IMR-90 (cell line): ENCODE measurements at regions not wholly inside any gene's neighbourhood (a gene's known extent, or its start where the extent isn't known, plus 50 kb on each side); places are given as distances from the start of the nearest gene placed in this dataset.

Source experiments
- ATAC-seq: fragments of 200-7000 bp; cut with Tn5 transposase; 2 replicates; pipeline ENCODE4 v1.9.1; 2020; ENCODE audit warnings: low read depth, mild to moderate bottlenecking, moderate library complexity
- BruUV-seq: library from RNA; stranded (reverse); fragments of 400-500 nt; replicated peaks from 2 replicates; lab custom pipeline; 2021; lab: Mats Ljungman, UMichigan
- CTCF ChIA-PET: fragments of 300-600 bp; formaldehyde crosslinking; extraction: SDS; loops from one replicate; lab custom pipeline; 2021; ENCODE audit warnings: antibody characterized with exemption; lab: Yijun Ruan, JAX
- POLR2A ChIA-PET: fragments of 300-600 bp; sonication (Branson Sonifier 250); formaldehyde crosslinking; loops from one replicate; lab custom pipeline; 2022; ENCODE audit warnings: antibody characterized with exemption; ENCODE audit not compliant: unreplicated experiment; lab: Charles Lee
- DNase-seq: peaks from one replicate; pipeline ENCODE4 v3.0.0; 2013
- H2AFZ ChIP-seq: replicated peaks from 2 replicates; pipeline ENCODE3; 2013; ENCODE audit warnings: low read length, mild to moderate bottlenecking; ENCODE audit not compliant: poor library complexity
- H2AK5ac ChIP-seq: 2 replicates; pipeline ENCODE4 v1.6.1; 2013; ENCODE audit warnings: low read depth, low read length, inconsistent platforms
- H2AK9ac ChIP-seq: replicated peaks from 2 replicates; pipeline ENCODE3; 2013; ENCODE audit warnings: mild to moderate bottlenecking, low read depth, low read length, moderate library complexity; ENCODE audit not compliant: poor library complexity
- H2BK120ac ChIP-seq: 2 replicates; pipeline ENCODE4 v1.6.1; 2013; ENCODE audit warnings: low read depth, low read length, inconsistent platforms
- H2BK15ac ChIP-seq: 3 replicates; pipeline ENCODE4 v1.6.1; 2013; ENCODE audit warnings: low read depth, low read length, inconsistent platforms
- H2BK20ac ChIP-seq: 2 replicates; pipeline ENCODE4 v1.6.1; 2013; ENCODE audit warnings: low read depth, mild to moderate bottlenecking, inconsistent platforms, low read length, moderate library complexity
- H2BK5ac ChIP-seq: 2 replicates; pipeline ENCODE4 v1.6.1; 2013; ENCODE audit warnings: mild to moderate bottlenecking, low read depth, low read length, inconsistent platforms; ENCODE audit not compliant: poor library complexity, severe bottlenecking
- H3K14ac ChIP-seq: replicated peaks from 2 replicates; pipeline ENCODE4 v1.6.1; 2013; ENCODE audit warnings: low read depth, low read length, inconsistent platforms
- H3K18ac ChIP-seq: 2 replicates; pipeline ENCODE4 v1.6.1; 2013; ENCODE audit warnings: low read depth, low read length, control low read depth
- H3K23ac ChIP-seq: 2 replicates; pipeline ENCODE4 v1.6.1; 2013; ENCODE audit warnings: low read depth, low read length, inconsistent platforms
- H3K27ac ChIP-seq: 2 replicates; pipeline ENCODE4 v1.5.1; 2013; ENCODE audit warnings: mild to moderate bottlenecking, control low read depth, low read length; ENCODE audit not compliant: insufficient read depth
- H3K27me3 ChIP-seq: 2 replicates; pipeline ENCODE4 v1.6.1; 2013; ENCODE audit warnings: low read length; ENCODE audit not compliant: control insufficient read depth, insufficient read depth
- H3K36me3 ChIP-seq: 2 replicates; pipeline ENCODE4 v1.6.1; 2013; ENCODE audit warnings: low read length, mixed read lengths; ENCODE audit not compliant: control insufficient read depth, insufficient read depth
- H3K4ac ChIP-seq: 2 replicates; pipeline ENCODE4 v1.6.1; 2013; ENCODE audit warnings: low read depth, low read length, inconsistent platforms
- H3K4me1 ChIP-seq: 2 replicates; pipeline ENCODE4 v1.6.1; 2013; ENCODE audit warnings: low read length, mixed read lengths; ENCODE audit not compliant: control insufficient read depth, insufficient read depth
- H3K4me2 ChIP-seq: 2 replicates; pipeline ENCODE4 v1.6.1; 2013; ENCODE audit warnings: low read depth, mild to moderate bottlenecking, control low read depth, low read length, moderate library complexity
- H3K4me3 ChIP-seq: 2 replicates; pipeline ENCODE4 v1.5.1; 2013; ENCODE audit warnings: low read depth, mild to moderate bottlenecking, control low read depth, low read length, moderate library complexity; ENCODE audit not compliant: insufficient read depth
- H3K56ac ChIP-seq: 2 replicates; pipeline ENCODE4 v1.6.1; 2013; ENCODE audit warnings: low read length, inconsistent platforms; ENCODE audit not compliant: insufficient read depth; ENCODE audit errors: extremely low read depth
- H3K79me1 ChIP-seq, 2 experiments: 2 replicates each; pipeline ENCODE4 v1.6.1; 2013; ENCODE audit warnings: low read length in 2 of 2, inconsistent platforms in 1 of 2, low read depth in 1 of 2
- H3K9ac ChIP-seq: 2 replicates; pipeline ENCODE4 v1.6.1; 2013; ENCODE audit warnings: low read depth, low read length, control low read depth
- H3K9me1 ChIP-seq: 2 replicates; pipeline ENCODE4 v1.6.1; 2013; ENCODE audit warnings: low read length, inconsistent platforms; ENCODE audit not compliant: insufficient read depth
- H3K9me3 ChIP-seq: 2 replicates; pipeline ENCODE4 v1.6.1; 2013; ENCODE audit warnings: low read length; ENCODE audit not compliant: control insufficient read depth, insufficient read depth
- H4K20me1 ChIP-seq: 2 replicates; pipeline ENCODE4 v1.6.1; 2013; ENCODE audit warnings: low read length, inconsistent platforms; ENCODE audit not compliant: insufficient read depth
- H4K5ac ChIP-seq: 2 replicates; pipeline ENCODE4 v1.6.1; 2013; ENCODE audit warnings: mild to moderate bottlenecking, low read depth, low read length, control low read depth
- H4K8ac ChIP-seq, 2 experiments: 2 replicates each; pipeline ENCODE4 v1.6.1; 2013; ENCODE audit warnings: low read depth in 2 of 2, low read length in 2 of 2, control low read depth in 1 of 2, inconsistent platforms in 1 of 2
- H4K91ac ChIP-seq: 2 replicates; pipeline ENCODE4 v1.6.1; 2013; ENCODE audit warnings: low read depth, low read length, inconsistent platforms; ENCODE audit not compliant: insufficient read depth
- MAFK ChIP-seq: IDR thresholded peaks from 2 replicates; pipeline ENCODE4 v1.6.1; 2012; ENCODE audit warnings: low read depth, low read length, improper control_type of control experiment
- WGBS, 2 experiments: methylation state at CpG; one replicate each; pipeline versions ENCODE4 v1.1.5 to v1.1.7; 2013; ENCODE audit warnings: missing lambda C conversion rate in 2 of 2; ENCODE audit not compliant: insufficient read length in 1 of 2; ENCODE audit errors: extremely low coverage in 2 of 2; 5-methylcytosine and 5-hydroxymethylcytosine counted together
- dilution Hi-C: fragments of 300-500 bp; cut with HindIII; formaldehyde crosslinking; loops from one replicate; pipeline ENCODE4 v1.14.3; 2018; ENCODE audit warnings: low sequenced_read_pairs; ENCODE audit not compliant: unreplicated experiment
- in situ Hi-C: fragments of 300-500 bp; cut with MboI; formaldehyde crosslinking; loops from 3 replicates; pipeline ENCODE4 v1.14.3; 2019; ENCODE audit warnings: low sequenced_read_pairs, inconsistent platforms, mixed read lengths
- intact Hi-C: fragments of 100-400 bp; cut with micrococcal nuclease; formaldehyde crosslinking; loops from 2 replicates; pipeline ENCODE4 v1.10.0; 2022

DNA sequence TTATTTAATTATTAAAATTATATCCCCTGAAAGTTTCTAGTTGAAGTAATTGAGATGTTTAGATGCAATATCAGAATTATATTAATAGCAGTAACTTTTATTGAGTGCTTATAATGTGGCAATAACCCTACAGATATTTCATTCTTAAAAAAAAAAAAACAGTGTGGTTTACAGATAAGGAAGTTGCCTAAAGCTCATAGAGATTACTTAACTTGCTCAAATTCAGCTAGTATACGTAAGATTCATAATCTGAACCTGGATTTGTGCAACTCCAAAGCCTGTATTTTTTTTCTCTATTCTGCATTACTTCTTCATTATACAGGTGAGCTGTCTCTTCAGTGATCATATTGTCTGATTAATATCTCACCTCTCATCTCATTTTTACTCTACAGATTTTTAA lies 156.0 kb upstream of the PTBP2 start:
- Histone ChIP-seq H3K36me3 (no peaks in the 10 kb centered on the region), H4K20me1 (no peaks in the 10 kb centered on the region), H3K23ac (no peak overlapping the region), H2AK9ac (no peak overlapping the region), H4K91ac (no peak overlapping the region), H2BK15ac (no peak overlapping the region), H3K9me1 (no peaks in the 10 kb centered on the region), H4K8ac (no peak overlapping the region), H2BK20ac (no peak overlapping the region), H3K4ac (no peak overlapping the region), H3K4me2 (no peak overlapping the region), H3K9me3 (no peaks in the 10 kb centered on the region; the same call in 1 of the 2 replicates), H3K56ac (no peak overlapping the region), H3K4me1 (peaks cover under 1% of the 10 kb centered on the region; the same call in 1 of the 2 replicates), H3K79me1 (no peaks in the 10 kb centered on the region), H4K5ac (no peak overlapping the region), H3K18ac (no peak overlapping the region), H2BK5ac (no peak overlapping the region), H2AFZ (no peak overlapping the region), H3K27me3 (no peaks in the 10 kb centered on the region), H3K9ac (no peak overlapping the region), H2BK120ac (no peak overlapping the region), H3K4me3 (no peak overlapping the region), H3K14ac (no peak overlapping the region), H2AK5ac (no peak overlapping the region), H3K27ac (no peak overlapping the region)
- POLR2A ChIA-PET = no interaction called here
- intact Hi-C loops = loop anchor here (10.0 kb wide), 1 partner anchor 159 kb away; the partner anchor contains the start of gene PTBP2
- CTCF ChIA-PET = no interaction called here
- WGBS, 2 experiments = no CpG with 5 or more reads among the region's 1 CpG
- dilution Hi-C loops = no loop called here
- BruUV-seq = no TSS peak
- in situ Hi-C loops = no loop called here
- DNase-seq (no peak), ATAC-seq (no peak)
- no peak for TF ChIP-seq MAFK
